ENCODE measurements at regions not wholly inside any gene's neighbourhood (a gene's known extent, or its start where the extent isn't known, plus 50 kb on each side); places are given as distances from the start of the nearest gene placed in this dataset.
A peak's percentile ranks its signal among the peaks of the same experiment; 100 is the strongest.

- no peak for DNase-seq
Observed at GRCh38 chr2:46850742-46851141, 64.9 kb downstream of the MCFD2 start.

- no peak for DNase-seq
Observed at GRCh38 chr2:46849721-46850556, 65.7 kb downstream of the MCFD2 start.

- no peak for DNase-seq
Observed at GRCh38 chr2:46849046-46849715, 66.4 kb downstream of the MCFD2 start.

- no peak for DNase-seq
Observed at GRCh38 chr2:46848447-46848846, 67.2 kb downstream of the MCFD2 start.

- DNase-seq = no peak
Observed at GRCh38 chr2:46847726-46848412, 67.7 kb downstream of the MCFD2 start.

GRCh38 chr2:46847185-46847710 is 68.4 kb downstream of the MCFD2 start:
- DNase-seq = peak; percentile 95

- no peak for DNase-seq
Observed at GRCh38 chr2:46846536-46846935, 69.1 kb downstream of the MCFD2 start.

- no peak for DNase-seq
Observed at GRCh38 chr2:46845542-46846486, 69.8 kb downstream of the MCFD2 start.

GRCh38 chr2:46844443-46844842 is 71.2 kb downstream of the MCFD2 start:
- no peak for DNase-seq

GRCh38 chr2:46844034-46844433 is 71.6 kb downstream of the MCFD2 start:
- DNase-seq = no peak

- DNase-seq = no peak
Observed at GRCh38 chr2:46843316-46843715, 72.3 kb downstream of the MCFD2 start.

GRCh38 chr2:46842876-46843275 is 72.7 kb downstream of the MCFD2 start:
- DNase-seq = no peak

GRCh38 chr2:46841621-46842020 is 74.0 kb downstream of the MCFD2 start:
- no peak for DNase-seq

GRCh38 chr2:46839045-46839444 is 76.6 kb downstream of the MCFD2 start:
- DNase-seq = no peak

- no peak for DNase-seq
Observed at GRCh38 chr2:46837704-46838103, 77.9 kb downstream of the MCFD2 start.

GRCh38 chr2:46837112-46837454 is 78.5 kb downstream of the MCFD2 start:
- DNase-seq = no peak

GRCh38 chr2:46836295-46837111 is 79.1 kb downstream of the MCFD2 start:
- no peak for DNase-seq

- no peak for DNase-seq
Observed at GRCh38 chr2:46835520-46835919, 80.1 kb downstream of the MCFD2 start.

GRCh38 chr2:46832543-46832942 is 83.1 kb downstream of the MCFD2 start:
- no peak for DNase-seq

- DNase-seq = no peak
Observed at GRCh38 chr2:46831869-46832265, 83.7 kb downstream of the MCFD2 start.

GRCh38 chr2:46831051-46831868 is 84.3 kb downstream of the MCFD2 start:
- no peak for DNase-seq
